Mucosa of descending colon (tissue), 3 donors: ENCODE measurements at regions not wholly inside any gene's neighbourhood (a gene's known extent, or its start where the extent isn't known, plus 50 kb on each side); places are given as distances from the start of the nearest gene placed in this dataset.

Experiments
- ATAC-seq: fragments of 200-7000 bp; cut with Tn5 transposase; one replicate; pipeline ENCODE4 v1.9.1; 2020; ENCODE audit warnings: mild to moderate bottlenecking, moderate library complexity
- DNase-seq, 3 donors: peaks; one replicate each; pipeline ENCODE4 v3.0.0-alpha.2; 2020
- H3K36me3 ChIP-seq: fragments of 200-600 bp; one replicate; pipeline ENCODE4 v1.8.0; 2021; ENCODE audit warnings: low read depth, mild to moderate bottlenecking
- H3K4me1 ChIP-seq: fragments of 200-600 bp; one replicate; pipeline ENCODE4 v1.8.0; 2021; ENCODE audit warnings: low read depth, mild to moderate bottlenecking
- H3K4me3 ChIP-seq: fragments of 200-600 bp; one replicate; pipeline ENCODE4 v1.8.0; 2021; ENCODE audit warnings: mild to moderate bottlenecking
- H3K9me3 ChIP-seq: fragments of 200-600 bp; one replicate; pipeline ENCODE4 v1.8.0; 2021; ENCODE audit warnings: mild to moderate bottlenecking
- CTCF ChIP-seq: fragments of 200-600 bp; IDR thresholded peaks from one replicate; pipeline ENCODE4 v1.8.0; 2022; ENCODE audit warnings: antibody characterized with exemption, mild to moderate bottlenecking
- intact Hi-C, 2 donors: fragments of 100-400 bp; cut with DNase I in 1 of 2; cut with micrococcal nuclease in 1 of 2; formaldehyde crosslinking; loops; one replicate each; pipeline versions ENCODE4 v1.11.0 to v1.11.1; 2022; cut with DNase I, micrococcal nuclease
- donor health status: DM: no; HTN: no; CAD: no; lungs with moderate emphysema.
- donor health status: DM: no; HTN: no; CAD: no.
- donor health status: DM: no; HTN: yes; CAD: no.

DNA sequence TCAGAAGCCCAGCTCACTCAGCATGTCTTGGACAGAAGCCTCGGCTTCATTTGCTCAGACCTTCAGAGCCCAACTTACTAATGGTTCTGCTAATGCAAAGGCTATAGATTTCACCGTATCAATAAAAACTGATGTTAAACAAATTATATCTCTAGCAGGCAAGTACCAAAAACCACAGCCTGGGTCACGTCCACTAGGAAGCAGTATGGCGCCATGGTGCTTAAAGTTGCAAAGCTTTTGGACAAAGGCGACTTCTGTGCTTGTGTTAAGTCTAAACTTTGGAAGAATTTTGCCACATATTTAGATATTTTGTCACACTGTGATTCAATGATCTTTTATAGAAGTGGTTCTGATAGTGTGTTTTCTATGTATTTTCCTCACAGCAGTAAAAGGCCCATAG, 276.8 kb upstream of the PARD3B start:
- ATAC-seq = no peak
- TF ChIP-seq CTCF = no peak
- no peak for DNase-seq
- intact Hi-C loops = no loop called here
- Histone ChIP-seq H3K4me3 (no peak overlapping the region), H3K9me3 (peaks cover 9% of the 10 kb centered on the region), H3K36me3 (no peaks in the 10 kb centered on the region), H3K4me1 (peaks cover 7% of the 10 kb centered on the region)

DNA sequence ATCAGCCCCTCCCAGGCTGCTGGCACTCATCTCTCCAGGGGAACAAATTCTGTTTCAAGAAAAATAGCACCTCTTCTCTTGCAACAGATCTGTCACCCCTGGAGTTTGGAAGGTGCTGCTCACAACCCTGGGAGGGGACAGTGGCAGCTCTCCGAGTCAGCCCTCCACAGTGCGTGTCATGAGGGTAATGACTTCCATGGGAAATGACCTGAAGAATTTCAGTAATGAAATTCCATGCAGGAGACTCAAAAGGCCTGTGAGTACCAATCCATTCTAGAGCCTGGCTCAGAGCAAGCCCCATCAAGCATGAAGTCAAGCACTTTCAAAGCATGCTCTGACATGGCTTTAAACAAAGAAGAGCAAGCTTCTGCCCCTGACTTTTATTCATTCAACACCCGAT, 276.3 kb upstream of the PARD3B start:
- Histone ChIP-seq H3K4me3 (no peak overlapping the region), H3K4me1 (peaks cover 7% of the 10 kb centered on the region), H3K9me3 (peaks cover 9% of the 10 kb centered on the region), H3K36me3 (no peaks in the 10 kb centered on the region)
- DNase-seq (no peak), ATAC-seq (no peak)
- TF ChIP-seq CTCF = no peak
- intact Hi-C loops = no loop called here

DNA sequence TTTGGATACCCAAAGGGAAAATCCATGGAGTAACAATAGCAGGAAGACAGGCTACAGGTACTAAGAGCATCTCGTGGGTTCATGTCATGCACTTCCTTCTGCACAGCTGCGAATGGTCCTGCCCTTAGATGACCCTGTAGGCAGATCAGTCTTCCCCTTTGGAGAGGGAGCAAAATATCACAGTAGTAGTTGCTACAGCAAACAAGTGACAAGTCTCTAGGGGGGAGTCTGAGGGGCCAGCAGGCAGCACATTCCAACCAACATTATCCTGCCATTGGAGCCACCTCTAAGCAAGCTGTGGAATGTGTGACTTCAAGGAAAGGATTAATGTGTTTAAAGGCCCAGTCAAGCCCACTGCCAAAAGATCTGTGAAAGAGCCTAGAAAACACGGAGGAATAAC, 273.2 kb upstream of the PARD3B start:
- intact Hi-C loops = no loop called here
- Histone ChIP-seq H3K4me3 (no peak overlapping the region), H3K9me3 (peaks cover 9% of the 10 kb centered on the region), H3K4me1 (no peaks in the 10 kb centered on the region), H3K36me3 (no peaks in the 10 kb centered on the region)
- no peak for ATAC-seq
- no peak for DNase-seq
- TF ChIP-seq CTCF = no peak

GRCh38 chr2:204272610-204273287, 272.5 kb upstream of the PARD3B start:
- no peak for DNase-seq
- no peaks in the 10 kb centered on the region for H3K36me3 ChIP-seq
- intact Hi-C loops = no loop called here
- peaks cover 9% of the 10 kb centered on the region for H3K9me3 ChIP-seq
- no peak for TF ChIP-seq CTCF
- no peak for ATAC-seq
- H3K4me3 ChIP-seq = no peak overlapping the region
- H3K4me1 ChIP-seq = no peaks in the 10 kb centered on the region

DNA sequence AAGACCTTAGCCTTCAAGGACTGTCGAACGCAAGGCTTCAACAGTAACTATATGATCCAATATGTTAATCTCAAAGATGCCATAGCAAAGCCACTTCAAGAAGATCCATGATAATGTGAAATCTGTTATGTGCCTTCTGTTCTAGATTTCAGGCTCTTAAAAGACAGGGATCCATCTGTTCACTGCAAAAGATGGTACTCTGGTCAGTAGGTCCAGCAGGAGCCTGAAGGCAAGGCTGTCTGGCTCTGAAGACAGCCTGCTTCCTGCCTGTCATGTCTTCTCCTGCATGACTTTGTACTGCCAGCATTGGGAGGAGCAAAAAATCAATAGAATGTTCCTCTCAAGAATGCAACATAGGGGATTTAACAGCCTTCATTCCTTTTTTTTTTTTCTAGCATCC, 270.8 kb upstream of the PARD3B start:
- ATAC-seq (no peak), DNase-seq (no peak)
- Histone ChIP-seq H3K4me1 (no peaks in the 10 kb centered on the region), H3K36me3 (no peaks in the 10 kb centered on the region), H3K9me3 (peaks cover 9% of the 10 kb centered on the region), H3K4me3 (no peak overlapping the region)
- intact Hi-C loops = no loop called here
- TF ChIP-seq CTCF = no peak

- Histone ChIP-seq H3K36me3 (no peaks in the 10 kb centered on the region), H3K4me1 (no peaks in the 10 kb centered on the region), H3K9me3 (peaks cover 9% of the 10 kb centered on the region), H3K4me3 (no peak overlapping the region)
- intact Hi-C loops = no loop called here
- TF ChIP-seq CTCF = no peak
- DNase-seq = no peak
- ATAC-seq = no peak
Measured at GRCh38 chr2:204274991-204275390, 270.3 kb upstream of the PARD3B start.
